Activated CD8-positive, alpha-beta T cell treated with anti-CD3 and anti-CD28 coated beads for 36 hours (primary cell): ENCODE measurements at regions not wholly inside any gene's neighbourhood (a gene's known extent, or its start where the extent isn't known, plus 50 kb on each side); places are given as distances from the start of the nearest gene placed in this dataset.
A peak's percentile ranks its signal among the peaks of the same experiment; 100 is the strongest.
"Not testable (repeated sequence)": the region's sequence is repeated elsewhere in the genome, so short reads cannot be mapped to it uniquely, and the experiment has no call there.

Experiments used
- ATAC-seq: fragments of 200-7000 bp; cut with Tn5 transposase; one replicate; pipeline ENCODE4 v1.10.0; 2021; ENCODE audit warnings: mild to moderate bottlenecking, moderate library complexity
- CTCF ChIA-PET: fragments of 350-600 bp; sonication (Branson Sonifier 250); formaldehyde crosslinking; loops from one replicate; lab custom pipeline; 2021; ENCODE audit warnings: antibody characterized with exemption; lab: Charles Lee
- POLR2A ChIA-PET: fragments of 350-600 bp; sonication (Branson Sonifier 250); formaldehyde crosslinking; loops from one replicate; lab custom pipeline; 2021; ENCODE audit warnings: antibody characterized with exemption; lab: Charles Lee
- DNase-seq: peaks from one replicate; pipeline ENCODE4 v3.0.0-alpha.2; 2020
- H3K27ac Mint-ChIP-seq: one replicate; pipeline ENCODE4 v1.8.0; 2021; ENCODE audit warnings: mild to moderate bottlenecking, mixed read lengths
- H3K27me3 Mint-ChIP-seq: one replicate; pipeline ENCODE4 v1.8.0; 2021; ENCODE audit warnings: mixed read lengths
- H3K36me3 Mint-ChIP-seq: one replicate; pipeline ENCODE4 v1.8.0; 2021; ENCODE audit warnings: low read depth, mixed read lengths
- H3K4me1 Mint-ChIP-seq: one replicate; pipeline ENCODE4 v1.8.0; 2021; ENCODE audit warnings: low read depth, mixed read lengths
- H3K4me3 Mint-ChIP-seq: one replicate; pipeline ENCODE4 v1.8.0; 2021; ENCODE audit warnings: mild to moderate bottlenecking, moderate library complexity, mixed read lengths
- H3K9me3 Mint-ChIP-seq: one replicate; pipeline ENCODE4 v1.8.0; 2021; ENCODE audit warnings: mixed read lengths
- CTCF ChIP-seq: fragments of 200-600 bp; IDR thresholded peaks from one replicate; pipeline ENCODE4 v1.8.0; 2022; ENCODE audit warnings: antibody characterized with exemption, mild to moderate bottlenecking
- intact Hi-C: fragments of 100-400 bp; cut with micrococcal nuclease; formaldehyde crosslinking; loops from one replicate; pipeline ENCODE4 v1.10.0; 2022

DNA sequence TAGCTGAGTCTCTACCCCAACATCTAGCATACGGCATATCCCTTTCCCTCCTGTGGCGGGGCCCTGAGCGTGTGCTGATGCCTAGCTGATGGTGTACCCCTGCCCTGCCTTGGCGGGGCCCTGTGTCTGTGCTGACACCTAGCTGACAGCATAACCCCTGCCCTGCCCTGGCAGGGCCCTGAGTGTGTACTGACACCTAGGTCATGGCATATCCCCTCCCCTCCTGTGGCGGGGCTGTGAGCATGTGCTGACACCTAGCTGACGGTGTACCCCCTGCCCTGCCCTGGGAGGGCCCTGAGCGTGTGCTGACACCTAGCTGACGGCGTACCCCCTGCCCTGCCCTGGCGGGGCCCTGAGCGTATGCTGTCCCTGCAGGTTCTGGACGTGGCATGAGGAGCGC, 414.0 kb upstream of the AMELY start:
- no peak overlapping the region for H3K4me3 Mint-ChIP-seq
- H3K4me1 Mint-ChIP-seq: peaks cover 46% of the 10 kb centered on the region
- H3K27ac Mint-ChIP-seq: peak overlapping the region; percentile 99
- H3K9me3 Mint-ChIP-seq: no peaks in the 10 kb centered on the region
- DNase-seq: peak; percentile 31
- intact Hi-C loops: loop anchor here (10.0 kb wide), 1 partner anchor 51 kb away; no protein-coding TSS in a partner anchor
- POLR2A ChIA-PET: no interaction called here
- TF ChIP-seq CTCF: no peak
- peaks cover 48% of the 10 kb centered on the region for H3K36me3 Mint-ChIP-seq
- peak; percentile 31 for ATAC-seq
- CTCF ChIA-PET: no interaction called here
- no peaks in the 10 kb centered on the region for H3K27me3 Mint-ChIP-seq

DNA sequence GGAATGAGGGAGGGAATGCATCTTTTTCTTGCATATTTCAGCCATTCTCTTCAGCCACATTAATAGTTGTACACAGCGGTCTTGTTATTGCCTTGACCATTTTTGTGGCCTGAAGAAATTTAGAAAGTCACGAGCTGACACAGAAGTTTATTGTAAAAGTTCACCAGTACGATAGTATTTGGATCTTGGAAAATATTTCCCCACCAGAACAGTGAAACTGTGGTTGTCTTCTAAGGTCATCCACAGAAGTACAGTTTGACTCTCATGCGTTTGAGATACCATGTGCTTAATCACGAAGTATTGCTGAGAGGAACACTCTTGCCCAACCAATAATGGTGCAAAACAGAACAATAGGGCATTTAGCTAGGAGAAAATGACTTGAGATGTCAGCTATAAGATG, 409.2 kb upstream of the AMELY start:
- intact Hi-C loops: loop anchor here (10.0 kb wide), 1 partner anchor 46 kb away; no protein-coding TSS in a partner anchor
- no peaks in the 10 kb centered on the region for H3K9me3 Mint-ChIP-seq
- H3K27me3 Mint-ChIP-seq: no peaks in the 10 kb centered on the region
- ATAC-seq: no peak
- peaks cover 53% of the 10 kb centered on the region for H3K36me3 Mint-ChIP-seq
- no peak for TF ChIP-seq CTCF
- ChIA-PET POLR2A (no interaction called here), CTCF (interaction anchor here (1.1 kb wide), 1 partner anchor 23 kb away, joined by 4 read pairs; no protein-coding TSS in a partner anchor)
- H3K4me1 Mint-ChIP-seq: peaks cover 61% of the 10 kb centered on the region
- no peak overlapping the region for H3K27ac Mint-ChIP-seq
- DNase-seq: no peak
- H3K4me3 Mint-ChIP-seq: no peak overlapping the region

GRCh38 chrY:7320171-7320570, 408.6 kb upstream of the AMELY start:
- H3K27me3 Mint-ChIP-seq, H3K4me3 Mint-ChIP-seq, CTCF ChIA-PET, H3K9me3 Mint-ChIP-seq, DNase-seq, ATAC-seq, POLR2A ChIA-PET: not testable (repeated sequence)
- Mint-ChIP-seq H3K36me3 (peaks cover 51% of the 10 kb centered on the region), H3K27ac (peak overlapping the region; percentile 50), H3K4me1 (peaks cover 58% of the 10 kb centered on the region)
- intact Hi-C loops: loop anchor here (10.0 kb wide), 1 partner anchor 45 kb away; no protein-coding TSS in a partner anchor

- intact Hi-C loops: no loop called here
- H3K36me3 Mint-ChIP-seq: peaks cover 50% of the 10 kb centered on the region
- no peak for TF ChIP-seq CTCF
- ChIA-PET POLR2A (no interaction called here), CTCF (interaction anchor here (1.2 kb wide), 1 partner anchor 9 kb away, joined by 4 read pairs; no protein-coding TSS in a partner anchor)
- H3K4me3 Mint-ChIP-seq: no peak overlapping the region
- peak overlapping the region; percentile 60 for H3K27ac Mint-ChIP-seq
- H3K9me3 Mint-ChIP-seq: no peaks in the 10 kb centered on the region
- DNase-seq: no peak
- H3K4me1 Mint-ChIP-seq: peaks cover 54% of the 10 kb centered on the region
- H3K27me3 Mint-ChIP-seq: no peaks in the 10 kb centered on the region
- ATAC-seq: no peak
Measured at GRCh38 chrY:7318122-7318521, 406.6 kb upstream of the AMELY start.

DNA sequence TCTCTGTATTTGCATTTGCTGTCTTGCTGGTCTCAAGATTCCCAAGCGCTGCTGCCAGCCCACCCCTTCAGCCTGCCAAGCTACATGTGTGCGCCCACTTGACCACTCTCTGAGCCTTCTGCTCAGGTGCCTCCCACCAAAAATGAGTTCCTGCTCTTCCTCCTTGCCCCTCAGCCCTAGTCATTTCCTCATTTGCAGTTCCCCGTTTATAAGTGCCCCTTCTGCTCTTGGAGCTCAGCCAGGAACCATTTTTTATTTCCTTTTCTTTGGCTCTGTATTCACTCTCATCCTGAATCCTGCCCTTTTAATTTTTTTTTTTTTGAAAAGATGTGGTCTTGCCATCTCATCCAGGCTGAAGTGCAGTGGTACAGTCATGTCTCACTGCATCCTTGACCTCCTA, 406.0 kb upstream of the AMELY start:
- ChIA-PET POLR2A (no interaction called here), CTCF (interaction anchor here (1.2 kb wide), 1 partner anchor 9 kb away, joined by 4 read pairs; no protein-coding TSS in a partner anchor)
- DNase-seq: no peak
- no peak for TF ChIP-seq CTCF
- no peak overlapping the region for H3K4me3 Mint-ChIP-seq
- peaks cover 51% of the 10 kb centered on the region for H3K4me1 Mint-ChIP-seq
- no peak for ATAC-seq
- intact Hi-C loops: no loop called here
- peak overlapping the region; percentile 60 for H3K27ac Mint-ChIP-seq
- no peaks in the 10 kb centered on the region for H3K27me3 Mint-ChIP-seq
- peaks cover 49% of the 10 kb centered on the region for H3K36me3 Mint-ChIP-seq
- no peaks in the 10 kb centered on the region for H3K9me3 Mint-ChIP-seq
